IMR-90 (cell line): ENCODE measurements at regions not wholly inside any gene's neighbourhood (a gene's known extent, or its start where the extent isn't known, plus 50 kb on each side); places are given as distances from the start of the nearest gene placed in this dataset.

ENCODE experiments used
- CEBPB ChIP-seq: IDR thresholded peaks from 2 replicates; pipeline ENCODE4 v1.6.1; 2012; ENCODE audit warnings: low read depth, low read length, improper control_type of control experiment
- CHD1 ChIP-seq: IDR thresholded peaks from 2 replicates; pipeline ENCODE4 v1.6.1; 2012; ENCODE audit warnings: low read depth, low read length, improper control_type of control experiment
- ELK1 ChIP-seq: fragments of 150-350 bp; IDR thresholded peaks from 2 replicates; pipeline ENCODE4 v1.6.1; 2016; ENCODE audit warnings: low read depth, mild to moderate bottlenecking, low read length, moderate library complexity, borderline replicate concordance
- FOS ChIP-seq: fragments of 150-350 bp; IDR thresholded peaks from 2 replicates; pipeline ENCODE4 v1.6.1; 2016; ENCODE audit warnings: low read depth, low read length
- MAFK ChIP-seq: IDR thresholded peaks from 2 replicates; pipeline ENCODE4 v1.6.1; 2012; ENCODE audit warnings: low read depth, low read length, improper control_type of control experiment
- MAZ ChIP-seq: IDR thresholded peaks from 2 replicates; pipeline ENCODE4 v1.6.1; 2012; ENCODE audit warnings: low read depth, mild to moderate bottlenecking, low read length, improper control_type of control experiment, moderate library complexity, borderline replicate concordance
- POLR2A ChIP-seq: IDR thresholded peaks from 2 replicates; pipeline ENCODE4 v1.6.1; 2012; ENCODE audit warnings: mild to moderate bottlenecking, low read depth, low read length
- RAD21 ChIP-seq: IDR thresholded peaks from 2 replicates; pipeline ENCODE4 v1.6.1; 2012; ENCODE audit warnings: low read length, improper control_type of control experiment
- RFX5 ChIP-seq: IDR thresholded peaks from 2 replicates; pipeline ENCODE4 v1.8.0; 2012; ENCODE audit warnings: low read depth, mild to moderate bottlenecking, low read length, moderate library complexity
- SMC3 ChIP-seq: fragments of 150-350 bp; IDR thresholded peaks from 2 replicates; pipeline ENCODE4 v1.6.1; 2016; ENCODE audit warnings: low read depth, mild to moderate bottlenecking, antibody characterized with exemption, low read length, moderate library complexity
- TF ChIP-seq, protein P1 (sequence below): conservative IDR thresholded peaks from 2 replicates; pipeline ENCODE4 v1.5.1; 2012; ENCODE audit warnings: mild to moderate bottlenecking, low read depth, low read length, improper control_type of control experiment
- TF ChIP-seq, protein P2 (sequence below): fragments of 150-350 bp; IDR thresholded peaks from 2 replicates; pipeline ENCODE4 v1.6.1; 2017; ENCODE audit warnings: mild to moderate bottlenecking, antibody characterized with exemption, low read length, low read depth

- TF ChIP-seq, protein P1, sequence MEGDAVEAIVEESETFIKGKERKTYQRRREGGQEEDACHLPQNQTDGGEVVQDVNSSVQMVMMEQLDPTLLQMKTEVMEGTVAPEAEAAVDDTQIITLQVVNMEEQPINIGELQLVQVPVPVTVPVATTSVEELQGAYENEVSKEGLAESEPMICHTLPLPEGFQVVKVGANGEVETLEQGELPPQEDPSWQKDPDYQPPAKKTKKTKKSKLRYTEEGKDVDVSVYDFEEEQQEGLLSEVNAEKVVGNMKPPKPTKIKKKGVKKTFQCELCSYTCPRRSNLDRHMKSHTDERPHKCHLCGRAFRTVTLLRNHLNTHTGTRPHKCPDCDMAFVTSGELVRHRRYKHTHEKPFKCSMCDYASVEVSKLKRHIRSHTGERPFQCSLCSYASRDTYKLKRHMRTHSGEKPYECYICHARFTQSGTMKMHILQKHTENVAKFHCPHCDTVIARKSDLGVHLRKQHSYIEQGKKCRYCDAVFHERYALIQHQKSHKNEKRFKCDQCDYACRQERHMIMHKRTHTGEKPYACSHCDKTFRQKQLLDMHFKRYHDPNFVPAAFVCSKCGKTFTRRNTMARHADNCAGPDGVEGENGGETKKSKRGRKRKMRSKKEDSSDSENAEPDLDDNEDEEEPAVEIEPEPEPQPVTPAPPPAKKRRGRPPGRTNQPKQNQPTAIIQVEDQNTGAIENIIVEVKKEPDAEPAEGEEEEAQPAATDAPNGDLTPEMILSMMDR: no peak
- TF ChIP-seq FOS: no peak
- TF ChIP-seq RAD21: no peak
- TF ChIP-seq, protein P2, sequence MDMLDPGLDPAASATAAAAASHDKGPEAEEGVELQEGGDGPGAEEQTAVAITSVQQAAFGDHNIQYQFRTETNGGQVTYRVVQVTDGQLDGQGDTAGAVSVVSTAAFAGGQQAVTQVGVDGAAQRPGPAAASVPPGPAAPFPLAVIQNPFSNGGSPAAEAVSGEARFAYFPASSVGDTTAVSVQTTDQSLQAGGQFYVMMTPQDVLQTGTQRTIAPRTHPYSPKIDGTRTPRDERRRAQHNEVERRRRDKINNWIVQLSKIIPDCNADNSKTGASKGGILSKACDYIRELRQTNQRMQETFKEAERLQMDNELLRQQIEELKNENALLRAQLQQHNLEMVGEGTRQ: no peak
- TF ChIP-seq SMC3: no peak
- no peak for TF ChIP-seq POLR2A
- no peak for TF ChIP-seq MAZ
- TF ChIP-seq CHD1: no peak
- TF ChIP-seq CEBPB: no peak
- TF ChIP-seq ELK1: no peak
- no peak for TF ChIP-seq MAFK
- TF ChIP-seq RFX5: no peak
These were observed 93.3 kb upstream of the FANCL start for GRCh38 chr2:58334414-58334813.
